HCT116 (cell line): ENCODE measurements at regions not wholly inside any gene's neighbourhood (a gene's known extent, or its start where the extent isn't known, plus 50 kb on each side); places are given as distances from the start of the nearest gene placed in this dataset.

ENCODE experiments used
- ATAC-seq: fragments of 200-7000 bp; cut with Tn5 transposase; 2 replicates; pipeline ENCODE4 v1.9.1; 2020; ENCODE audit warnings: mild to moderate bottlenecking, moderate library complexity
- BruUV-seq: library from RNA; stranded (reverse); fragments of 400-500 nt; replicated peaks from 2 replicates; lab custom pipeline; 2021; lab: Mats Ljungman, UMichigan
- CTCF ChIA-PET: fragments of 300-600 bp; sonication (Branson Sonifier 250); formaldehyde crosslinking; loops from one replicate; lab custom pipeline; 2021; ENCODE audit warnings: antibody characterized with exemption; lab: Charles Lee
- POLR2A ChIA-PET: fragments of 300-600, 350-600 bp; sonication (Branson Sonifier 250); formaldehyde crosslinking; loops from one replicate; lab custom pipeline; 2021; ENCODE audit warnings: antibody characterized with exemption; lab: Charles Lee
- RAD21 ChIA-PET, 2 experiments: fragments of 300-600 bp; sonication (Branson Sonifier 250); formaldehyde crosslinking; loops; one replicate each; lab custom pipeline; 2023; ENCODE audit warnings: low total read pairs in 2 of 2; ENCODE audit not compliant: uncharacterized antibody in 2 of 2, unreplicated experiment in 2 of 2, low non-redundant PET in 1 of 2; lab: Charles Lee
- DNase-seq: peaks from one replicate; pipeline ENCODE4 v3.0.0-alpha.2; 2010; ENCODE audit warnings: low read depth, low spot score
- H2AFZ ChIP-seq: fragments of 200-600 bp; shearing (Covaris generic), sonication (generic); 2 replicates; pipeline ENCODE4 v1.6.1; 2017; ENCODE audit warnings: low read depth, mixed run types, mixed read lengths, antibody characterized with exemption, low read length; ENCODE audit not compliant: poor library complexity, severe bottlenecking
- H3K27ac ChIP-seq: 2 replicates; pipeline ENCODE4 v1.5.1; 2012; ENCODE audit warnings: low read depth, low read length
- H3K27me3 ChIP-seq: fragments of 200-600 bp; sonication (generic); 2 replicates; pipeline ENCODE4 v1.6.1; 2016; ENCODE audit warnings: mixed run types, low read length, mixed read lengths; ENCODE audit not compliant: insufficient read depth
- H3K36me3 ChIP-seq, 2 experiments: fragments of 200-500 bp in 1 of 2; fragments of 200-600 bp in 1 of 2; sonication (Bioruptor generic) in 1 of 2; sonication (generic) in 1 of 2; 2 replicates each; pipeline versions ENCODE4 v1.5.1 to v1.6.1; 2014 to 2016; ENCODE audit warnings: low read length in 2 of 2, inconsistent platforms in 1 of 2, mixed read lengths in 1 of 2, mixed run types in 1 of 2; ENCODE audit not compliant: insufficient read depth in 2 of 2, control insufficient read depth in 1 of 2
- H3K4me1 ChIP-seq, 2 experiments: fragments of 200-600 bp in 1 of 2; sonication (generic) in 1 of 2; 2 replicates each; pipeline versions ENCODE4 v1.5.1 to v1.6.1; 2012 to 2017; ENCODE audit warnings: low read length in 2 of 2, inconsistent platforms in 1 of 2, mild to moderate bottlenecking in 1 of 2, mixed read lengths in 1 of 2, mixed run types in 1 of 2, moderate library complexity in 1 of 2; ENCODE audit not compliant: insufficient read depth in 2 of 2, control insufficient read depth in 1 of 2
- H3K4me2 ChIP-seq: fragments of 200-600 bp; sonication (generic); 2 replicates; pipeline ENCODE4 v1.6.1; 2017; ENCODE audit warnings: mixed run types, low read length, mixed read lengths
- H3K4me3 ChIP-seq, 2 experiments: fragments of 200-600 bp in 1 of 2; sonication (generic) in 1 of 2; replicated peaks in 1 of 2; 2 replicates each; pipeline ENCODE4 v1.5.1; 2011 to 2016; ENCODE audit warnings: low read length in 2 of 2, control low read depth in 1 of 2, low read depth in 1 of 2, mild to moderate bottlenecking in 1 of 2, mixed read lengths in 1 of 2, mixed run types in 1 of 2
- H3K79me2 ChIP-seq: fragments of 200-600 bp; sonication (generic); 2 replicates; pipeline ENCODE4 v1.6.1; 2017; ENCODE audit warnings: mild to moderate bottlenecking, mixed run types, low read length, moderate library complexity, mixed read lengths; ENCODE audit not compliant: insufficient read depth
- H3K9ac ChIP-seq: fragments of 200-600 bp; sonication (generic); 2 replicates; pipeline ENCODE4 v1.6.1; 2016; ENCODE audit warnings: low read length, mixed read lengths
- H3K9me2 ChIP-seq: fragments of 200-600 bp; sonication (generic), shearing (Covaris generic); 2 replicates; pipeline ENCODE4 v1.6.1; 2017; ENCODE audit warnings: mixed run types, mild to moderate bottlenecking, moderate library complexity; ENCODE audit not compliant: insufficient read depth
- H3K9me3 ChIP-seq, 2 experiments: fragments of 200-500 bp in 1 of 2; fragments of 200-600 bp in 1 of 2; sonication (Bioruptor generic) in 1 of 2; sonication (generic) in 1 of 2; 2 replicates each; pipeline ENCODE4 v1.6.1; 2014 to 2017; ENCODE audit warnings: low read length in 2 of 2, mixed read lengths in 2 of 2, inconsistent platforms in 1 of 2, low read depth in 1 of 2, mild to moderate bottlenecking in 1 of 2, mixed run types in 1 of 2, moderate library complexity in 1 of 2; ENCODE audit not compliant: control insufficient read depth in 1 of 2, insufficient read depth in 1 of 2
- H4K20me1 ChIP-seq: fragments of 200-600 bp; sonication (generic), shearing (Covaris generic); 2 replicates; pipeline ENCODE4 v1.6.1; 2017; ENCODE audit warnings: mixed run types, mild to moderate bottlenecking, moderate library complexity; ENCODE audit not compliant: insufficient read depth
- CEBPB ChIP-seq: IDR thresholded peaks from 2 replicates; pipeline ENCODE4 v1.6.1; 2012; ENCODE audit warnings: low read depth
- CTCF ChIP-seq, 3 experiments: fragments of 200-600 bp in 1 of 3; sonication (generic) in 1 of 3; IDR thresholded peaks in 2 of 3; conservative IDR thresholded peaks in 1 of 3; 2 replicates each; pipeline ENCODE4 v1.5.1; 2012 to 2017; ENCODE audit warnings: low read depth in 2 of 3, low read length in 2 of 3, antibody characterized with exemption in 1 of 3, borderline replicate concordance in 1 of 3, control low read depth in 1 of 3, mild to moderate bottlenecking in 1 of 3, mixed read lengths in 1 of 3, mixed run types in 1 of 3, moderate library complexity in 1 of 3; ENCODE audit not compliant: insufficient read depth in 1 of 3
- EZH2 ChIP-seq: fragments of 200-600 bp; sonication (generic); IDR thresholded peaks from 2 replicates; pipeline ENCODE4 v1.6.1; 2017; ENCODE audit warnings: antibody characterized with exemption, mixed run types
- EZH2phosphoT487 ChIP-seq: fragments of 200-600 bp; IDR thresholded peaks from 2 replicates; pipeline ENCODE4 v1.6.1; 2018; ENCODE audit warnings: antibody characterized with exemption, borderline replicate concordance
- JUND ChIP-seq: IDR thresholded peaks from 2 replicates; pipeline ENCODE4 v1.6.1; 2012
- POLR2A ChIP-seq: IDR thresholded peaks from 2 replicates; pipeline ENCODE4 v1.7.0; 2011; ENCODE audit warnings: borderline replicate concordance; ENCODE audit not compliant: insufficient read depth, insufficient read length; ENCODE audit errors: extremely low read depth
- POLR2AphosphoS5 ChIP-seq: IDR thresholded peaks from 2 replicates; pipeline ENCODE4 v1.6.1; 2011; ENCODE audit warnings: mild to moderate bottlenecking, low read depth, low read length, moderate library complexity
- REST ChIP-seq: IDR thresholded peaks from 2 replicates; pipeline ENCODE4 v1.6.1; 2012; ENCODE audit warnings: low read depth
- ZBTB33 ChIP-seq: IDR thresholded peaks from 2 replicates; pipeline ENCODE4 v1.6.1; 2011; ENCODE audit warnings: mild to moderate bottlenecking, low read length, moderate library complexity; ENCODE audit not compliant: insufficient replicate concordance; ENCODE audit errors: extremely low read depth
- intact Hi-C: fragments of 100-400 bp; cut with micrococcal nuclease; formaldehyde crosslinking; loops from 2 replicates; pipeline ENCODE4 v1.10.0; 2022

GRCh38 chr5:63878788-63879187 lies 83.5 kb downstream of the HTR1A start (continued):
- TF ChIP-seq CTCF (IDR thresholded peaks at IDR 0.05 in 2 of 3, conservative IDR thresholded peaks at IDR 0.05 in 1 of 3; ENCODE audit: borderline replicate concordance in 1 of 3, insufficient read depth in 1 of 3, low read depth in 2 of 3, low read length in 2 of 3) (no peak), POLR2A (no peak), EZH2 (no peak)
- TF ChIP-seq, all 23 proteins: peak for 0

GRCh38 chr5:63877961-63878360 lies 84.3 kb downstream of the HTR1A start:
- Histone ChIP-seq H4K20me1 (no peaks in the 10 kb centered on the region), H3K4me2 (no peak overlapping the region), H3K79me2 (no peaks in the 10 kb centered on the region), H3K9me2 (no peaks in the 10 kb centered on the region), H3K27me3 (no peaks in the 10 kb centered on the region), H3K9me3 (peaks cover 5 to 13% of the 10 kb centered on the region in 2 experiments; a peak in 3 of 4 replicates), H2AFZ (no peak overlapping the region), H3K4me3 (no peak overlapping the region), H3K27ac (no peak overlapping the region), H3K4me1 (no peaks in the 10 kb centered on the region), H3K36me3 (no peaks in the 10 kb centered on the region), H3K9ac (no peak overlapping the region)
- ChIA-PET POLR2A (no interaction called here), RAD21 (no interaction called here), CTCF (no interaction called here)
- DNase-seq (no peak), ATAC-seq (no peak)
- intact Hi-C loops = no loop called here
- BruUV-seq = no TSS peak
- TF ChIP-seq CEBPB (no peak), JUND (no peak), POLR2AphosphoS5 (no peak)

DNA sequence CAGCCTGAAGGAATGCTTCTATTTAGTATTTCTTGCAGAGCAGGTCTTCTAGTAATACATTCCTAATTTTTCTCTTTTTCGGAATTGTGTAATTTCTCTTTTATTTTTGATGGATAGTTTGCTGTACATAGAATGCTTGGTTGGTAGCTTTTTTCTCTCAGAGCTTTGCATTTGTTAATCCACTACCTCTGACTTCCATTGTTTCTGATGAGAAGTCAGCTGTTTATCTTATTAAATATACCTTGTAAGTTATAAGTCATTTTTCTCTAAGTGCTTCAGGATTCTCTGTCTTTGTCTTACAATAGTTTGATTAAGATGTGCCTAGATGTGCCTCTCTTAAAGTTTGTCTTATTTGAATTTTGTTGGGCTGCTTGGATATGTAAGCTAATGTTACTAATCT lies 101.9 kb downstream of the HTR1A start:
- ChIA-PET CTCF (no interaction called here), POLR2A (no interaction called here), RAD21 (no interaction called here)
- Histone ChIP-seq H4K20me1 (no peaks in the 10 kb centered on the region), H3K9ac (no peak overlapping the region), H3K36me3 (no peaks in the 10 kb centered on the region), H3K4me3 (no peak overlapping the region), H2AFZ (no peak overlapping the region), H3K9me3 (peaks cover 7 to 18% of the 10 kb centered on the region in 2 experiments; a peak in 3 of 4 replicates), H3K9me2 (no peaks in the 10 kb centered on the region), H3K27me3 (no peaks in the 10 kb centered on the region), H3K79me2 (no peaks in the 10 kb centered on the region), H3K4me1 (no peaks in the 10 kb centered on the region), H3K4me2 (no peak overlapping the region), H3K27ac (no peak overlapping the region)
- DNase-seq = no peak
- BruUV-seq = no TSS peak
- intact Hi-C loops = no loop called here
- TF ChIP-seq POLR2AphosphoS5 (no peak), ZBTB33 (no peak), EZH2phosphoT487 (no peak), REST (no peak)
- no peak for ATAC-seq
